ENCODE measurements at regions not wholly inside any gene's neighbourhood (a gene's known extent, or its start where the extent isn't known, plus 50 kb on each side); places are given as distances from the start of the nearest gene placed in this dataset.

DNA sequence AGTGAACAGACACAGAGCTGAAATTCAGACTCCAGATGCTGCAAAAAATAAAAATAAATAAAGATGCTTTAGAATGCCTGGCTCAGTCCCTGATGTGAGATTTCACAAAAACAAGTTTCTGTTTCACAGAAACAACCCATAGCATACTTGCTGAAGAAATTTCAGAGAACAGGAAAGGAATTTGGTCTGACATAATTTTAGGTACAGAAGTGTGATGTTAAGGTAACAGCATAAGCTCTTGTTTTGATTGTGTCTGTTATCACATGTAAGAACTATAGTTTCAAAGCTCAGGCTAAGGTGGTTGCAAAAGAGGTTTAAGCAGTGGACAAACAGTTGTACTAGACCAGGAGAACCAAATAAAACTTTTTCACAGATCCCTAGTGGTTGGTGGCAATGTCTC is 152.1 kb downstream of the PTGER3 start:
- no peak overlapping the region for H3K27ac ChIP-seq
- DNase-seq, result no peak
- H3K27me3 ChIP-seq, result no peaks in the 10 kb centered on the region
- intact Hi-C loops (cut with DNase I; ENCODE audit: low total_unique reads), result no loop called here
- no peaks in the 10 kb centered on the region for H3K4me1 ChIP-seq
- TF ChIP-seq, protein P1, sequence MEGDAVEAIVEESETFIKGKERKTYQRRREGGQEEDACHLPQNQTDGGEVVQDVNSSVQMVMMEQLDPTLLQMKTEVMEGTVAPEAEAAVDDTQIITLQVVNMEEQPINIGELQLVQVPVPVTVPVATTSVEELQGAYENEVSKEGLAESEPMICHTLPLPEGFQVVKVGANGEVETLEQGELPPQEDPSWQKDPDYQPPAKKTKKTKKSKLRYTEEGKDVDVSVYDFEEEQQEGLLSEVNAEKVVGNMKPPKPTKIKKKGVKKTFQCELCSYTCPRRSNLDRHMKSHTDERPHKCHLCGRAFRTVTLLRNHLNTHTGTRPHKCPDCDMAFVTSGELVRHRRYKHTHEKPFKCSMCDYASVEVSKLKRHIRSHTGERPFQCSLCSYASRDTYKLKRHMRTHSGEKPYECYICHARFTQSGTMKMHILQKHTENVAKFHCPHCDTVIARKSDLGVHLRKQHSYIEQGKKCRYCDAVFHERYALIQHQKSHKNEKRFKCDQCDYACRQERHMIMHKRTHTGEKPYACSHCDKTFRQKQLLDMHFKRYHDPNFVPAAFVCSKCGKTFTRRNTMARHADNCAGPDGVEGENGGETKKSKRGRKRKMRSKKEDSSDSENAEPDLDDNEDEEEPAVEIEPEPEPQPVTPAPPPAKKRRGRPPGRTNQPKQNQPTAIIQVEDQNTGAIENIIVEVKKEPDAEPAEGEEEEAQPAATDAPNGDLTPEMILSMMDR (IDR thresholded peaks at IDR 0.05), result no peak
- no peak for TF ChIP-seq POLR2A (IDR thresholded peaks at IDR 0.05)
- no peaks in the 10 kb centered on the region for H3K36me3 ChIP-seq (ENCODE audit: low read depth, missing control alignments)
- H3K9me3 ChIP-seq, result no peaks in the 10 kb centered on the region
- no peak overlapping the region for H3K4me3 ChIP-seq

GRCh38 chr1:70896224-70896623 is 151.4 kb downstream of the PTGER3 start:
- H3K4me1 ChIP-seq, result no peaks in the 10 kb centered on the region
- TF ChIP-seq, protein P1 (IDR thresholded peaks at IDR 0.05), result no peak
- no peak for TF ChIP-seq POLR2A (IDR thresholded peaks at IDR 0.05)
- no peak overlapping the region for H3K4me3 ChIP-seq
- 46 to 76% methylated on average over 1 of the region's 1 CpG for WGBS, 2 donors
- no peaks in the 10 kb centered on the region for H3K9me3 ChIP-seq
- no peak for DNase-seq
- no peak overlapping the region for H3K27ac ChIP-seq
- intact Hi-C loops (cut with DNase I; ENCODE audit: low total_unique reads), result no loop called here
- no peaks in the 10 kb centered on the region for H3K27me3 ChIP-seq
- H3K36me3 ChIP-seq (ENCODE audit: low read depth, missing control alignments), result no peaks in the 10 kb centered on the region

GRCh38 chr1:70897273-70897672 is 150.3 kb downstream of the PTGER3 start:
- Histone ChIP-seq H3K27me3 (no peaks in the 10 kb centered on the region), H3K27ac (no peak overlapping the region), H3K4me3 (no peak overlapping the region), H3K36me3 (ENCODE audit: low read depth, missing control alignments) (no peaks in the 10 kb centered on the region), H3K4me1 (no peaks in the 10 kb centered on the region), H3K9me3 (no peaks in the 10 kb centered on the region)
- DNase-seq, result no peak
- intact Hi-C loops (cut with DNase I; ENCODE audit: low total_unique reads), result no loop called here
- TF ChIP-seq, protein P1 (IDR thresholded peaks at IDR 0.05), result no peak
- TF ChIP-seq POLR2A (IDR thresholded peaks at IDR 0.05), result no peak
- WGBS, 2 donors, result 50 to 52% methylated on average over 4 of the region's 4 CpGs

DNA sequence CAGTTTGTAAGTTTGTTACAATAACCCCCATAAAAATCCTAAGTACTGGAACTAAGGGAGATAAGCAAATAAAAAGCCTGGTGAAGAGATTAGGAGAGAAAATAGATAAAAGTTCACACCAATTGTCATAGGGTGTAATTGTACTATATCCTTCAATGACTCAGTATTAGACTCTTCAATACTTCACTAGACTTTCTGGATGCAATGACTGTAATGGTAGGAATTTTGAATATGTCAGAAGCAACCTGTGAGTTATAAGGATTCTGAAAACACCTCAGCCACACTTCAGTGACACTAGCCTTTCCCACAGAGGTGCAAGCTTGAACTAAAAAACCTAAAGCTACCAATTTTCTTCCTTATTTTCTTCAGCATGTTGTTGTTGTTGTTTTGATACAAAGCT is 147.9 kb downstream of the PTGER3 start:
- Histone ChIP-seq H3K4me1 (no peaks in the 10 kb centered on the region), H3K9me3 (no peaks in the 10 kb centered on the region), H3K36me3 (ENCODE audit: low read depth, missing control alignments) (no peaks in the 10 kb centered on the region), H3K27me3 (no peaks in the 10 kb centered on the region), H3K4me3 (no peak overlapping the region), H3K27ac (no peak overlapping the region)
- DNase-seq, result no peak
- TF ChIP-seq, protein P1 (IDR thresholded peaks at IDR 0.05), result no peak
- intact Hi-C loops (cut with DNase I; ENCODE audit: low total_unique reads), result no loop called here

GRCh38 chr1:70902211-70902610 is 145.4 kb downstream of the PTGER3 start:
- Histone ChIP-seq H3K4me3 (no peak overlapping the region), H3K27ac (no peak overlapping the region), H3K9me3 (no peaks in the 10 kb centered on the region), H3K4me1 (no peaks in the 10 kb centered on the region), H3K36me3 (ENCODE audit: low read depth, missing control alignments) (no peaks in the 10 kb centered on the region), H3K27me3 (no peaks in the 10 kb centered on the region)
- no peak for TF ChIP-seq POLR2A (IDR thresholded peaks at IDR 0.05)
- TF ChIP-seq, protein P1 (IDR thresholded peaks at IDR 0.05), result no peak
- intact Hi-C loops (cut with DNase I; ENCODE audit: low total_unique reads), result no loop called here
- no peak for DNase-seq
- 73 to 85% methylated on average over 1 of the region's 1 CpG for WGBS, 2 donors
